ENCODE measurements at regions not wholly inside any gene's neighbourhood (a gene's known extent, or its start where the extent isn't known, plus 50 kb on each side); places are given as distances from the start of the nearest gene placed in this dataset.

DNA sequence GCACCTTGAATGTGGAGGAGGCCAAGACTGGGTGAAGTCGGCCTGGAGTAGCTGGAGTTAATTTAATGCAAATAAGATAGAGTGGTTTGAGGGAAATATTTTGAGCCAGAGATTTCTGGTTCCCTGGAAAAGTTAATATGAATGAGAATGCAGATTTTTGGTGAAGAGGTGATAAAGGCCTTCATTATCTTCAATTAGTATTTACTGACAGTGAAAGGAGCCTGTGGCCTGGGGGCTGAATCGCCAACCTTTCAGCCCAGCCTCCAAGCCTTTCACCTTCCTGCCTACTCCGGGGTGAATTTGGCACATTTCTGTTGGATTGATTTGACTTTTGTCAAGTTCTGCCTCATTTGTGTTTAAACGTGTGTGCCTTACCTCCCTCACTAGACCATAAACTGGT lies 147.8 kb downstream of the SOX2 start:
- no peak for DNase-seq (ENCODE audit: low read depth)

- DNase-seq (ENCODE audit: low read depth), result no peak
Measured at GRCh38 chr3:181860235-181860634, 148.5 kb downstream of the SOX2 start.

- DNase-seq (ENCODE audit: low read depth), result no peak
Measured at GRCh38 chr3:181862502-181862901, 150.8 kb downstream of the SOX2 start.

DNA sequence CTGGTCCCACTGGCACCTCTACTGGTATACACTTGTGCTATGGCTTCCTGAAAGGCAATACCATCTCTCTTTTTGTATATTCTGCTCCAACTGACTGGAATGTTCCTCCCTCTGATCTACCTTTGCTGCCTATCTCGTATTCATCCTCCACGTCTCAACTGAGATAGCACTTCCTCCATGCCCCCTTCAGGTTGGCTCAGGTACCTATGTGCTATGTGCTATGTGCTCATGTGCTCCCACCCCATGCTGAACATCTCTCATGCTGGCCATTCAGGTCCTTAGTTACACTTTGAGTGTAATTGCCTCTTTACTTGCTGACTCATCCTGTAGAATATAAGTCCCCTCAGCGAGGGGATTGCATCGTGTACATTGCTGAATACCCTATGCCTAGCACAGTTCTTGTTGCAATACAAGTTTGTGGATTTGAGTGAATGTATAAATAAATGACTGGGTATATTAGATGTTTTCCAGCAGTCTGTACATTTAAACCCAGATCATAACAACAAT lies 156.9 kb downstream of the SOX2 start:
- DNase-seq (ENCODE audit: low read depth), result no peak

DNA sequence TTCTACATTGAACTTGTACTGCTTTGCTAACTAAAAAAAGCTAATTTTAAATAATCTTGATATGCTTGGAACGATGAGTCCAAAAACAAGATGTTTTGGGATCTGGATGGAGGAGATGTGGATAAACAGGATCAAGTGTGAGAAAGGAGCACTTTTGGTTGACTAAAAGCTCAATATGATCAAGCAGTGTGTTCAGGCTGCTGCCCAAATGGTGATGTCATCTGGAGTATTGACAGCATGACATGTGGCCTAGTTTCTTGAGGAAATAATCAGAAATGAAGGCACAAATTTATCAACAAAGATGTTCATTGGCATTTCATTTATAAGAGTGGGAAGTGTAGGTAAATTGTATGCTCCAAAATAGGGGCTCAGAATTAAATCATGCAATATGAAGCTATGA lies 161.2 kb downstream of the SOX2 start:
- DNase-seq (ENCODE audit: low read depth), result no peak

DNA sequence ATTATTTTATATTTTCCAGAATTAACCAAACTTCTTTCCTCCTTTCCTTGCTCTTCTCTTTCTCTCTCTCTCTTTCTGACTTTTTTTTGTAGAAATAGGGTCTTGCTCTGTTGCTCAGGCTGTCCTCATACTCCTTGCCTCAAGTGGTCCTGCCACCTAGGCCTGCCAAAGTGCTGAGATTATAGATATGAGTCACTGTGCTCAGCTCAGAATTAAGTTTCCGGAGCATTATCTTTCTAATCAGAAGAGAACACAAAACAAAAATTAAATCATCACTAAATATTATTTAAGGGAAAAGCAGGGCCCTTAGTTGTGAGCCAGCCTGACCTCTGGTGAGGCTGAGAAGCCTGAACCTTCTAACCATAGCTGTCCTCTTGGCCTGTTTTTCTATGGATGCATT lies 168.2 kb downstream of the SOX2 start:
- DNase-seq (ENCODE audit: low read depth), result no peak

- no peak for DNase-seq (ENCODE audit: low read depth)
Measured at GRCh38 chr3:181880331-181880730, 168.6 kb downstream of the SOX2 start.

DNA sequence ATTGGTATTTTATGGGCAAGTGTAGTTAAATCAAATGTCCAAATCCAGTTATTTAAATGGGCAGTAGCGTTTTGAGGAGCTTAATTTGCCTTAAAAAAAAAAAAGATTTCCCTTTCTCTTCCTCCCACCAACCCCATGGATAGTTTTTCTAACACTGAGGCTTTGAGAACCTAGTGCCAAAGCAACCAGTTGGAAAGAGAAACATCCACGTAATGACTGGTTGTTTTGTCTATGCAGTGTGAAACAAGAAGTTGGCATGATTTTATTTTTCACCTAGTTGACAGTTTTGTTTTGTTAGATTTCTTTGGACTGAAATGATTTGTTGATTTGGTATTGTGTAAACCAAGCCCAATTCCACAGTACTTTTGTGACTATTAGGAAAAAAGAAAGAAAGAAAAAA lies 170.0 kb downstream of the SOX2 start:
- DNase-seq (ENCODE audit: low read depth), result no peak

DNA sequence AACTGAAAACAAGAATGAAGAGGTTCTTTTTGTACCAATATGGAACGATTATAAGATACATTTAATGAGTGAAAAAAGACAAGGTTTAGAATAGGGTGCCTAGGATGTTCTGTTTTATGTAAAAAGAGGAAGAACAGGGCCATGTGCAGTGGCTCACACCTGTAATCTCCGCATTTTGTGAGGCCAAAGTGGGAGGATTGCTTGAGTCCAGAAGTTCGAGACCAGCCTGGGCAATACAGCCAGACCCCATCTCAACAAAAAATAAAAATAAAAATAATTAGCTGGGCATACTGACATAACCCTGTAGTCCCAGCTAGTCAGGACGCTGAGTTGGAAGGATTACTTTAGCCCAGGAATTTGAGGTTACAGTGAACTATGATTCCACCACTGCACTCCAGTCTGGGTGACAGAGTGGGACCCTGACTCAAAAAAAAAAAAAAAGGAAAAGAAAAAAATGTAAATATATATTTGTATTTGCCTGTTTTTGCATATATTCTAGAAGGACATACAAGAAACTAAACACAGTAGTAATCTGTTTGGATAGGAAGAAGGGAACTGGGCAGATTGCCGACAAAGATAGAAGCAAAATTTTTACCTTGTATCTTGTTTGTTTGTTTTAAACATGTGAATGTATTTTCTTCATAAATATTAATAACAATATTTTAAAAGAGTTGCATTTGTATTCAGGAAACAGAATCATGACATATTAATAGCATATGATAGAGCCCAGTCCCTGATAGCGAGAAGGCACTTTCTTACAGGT lies 174.3 kb downstream of the SOX2 start:
- DNase-seq (ENCODE audit: low read depth), result no peak

GRCh38 chr3:181886676-181887075 lies 175.0 kb downstream of the SOX2 start:
- no peak for DNase-seq (ENCODE audit: low read depth)

DNA sequence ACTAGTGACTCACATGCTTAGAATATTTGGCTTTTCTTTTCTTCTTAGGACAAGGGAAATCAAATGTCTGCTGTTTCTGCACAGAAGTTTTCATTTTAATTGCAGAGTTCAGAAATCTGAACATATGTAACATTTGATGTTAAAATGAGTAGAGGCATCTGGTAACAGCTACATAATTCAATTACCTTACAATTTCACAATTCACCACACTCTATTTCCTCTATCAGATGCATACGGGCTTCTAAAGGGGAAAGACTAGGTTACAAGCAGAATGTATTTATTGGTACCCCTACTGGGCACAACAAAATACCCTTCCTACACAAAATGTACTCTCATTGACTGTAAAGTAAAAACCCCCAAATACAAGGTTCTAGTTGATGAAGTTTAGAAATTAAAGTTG lies 176.0 kb downstream of the SOX2 start:
- DNase-seq (ENCODE audit: low read depth), result no peak

DNA sequence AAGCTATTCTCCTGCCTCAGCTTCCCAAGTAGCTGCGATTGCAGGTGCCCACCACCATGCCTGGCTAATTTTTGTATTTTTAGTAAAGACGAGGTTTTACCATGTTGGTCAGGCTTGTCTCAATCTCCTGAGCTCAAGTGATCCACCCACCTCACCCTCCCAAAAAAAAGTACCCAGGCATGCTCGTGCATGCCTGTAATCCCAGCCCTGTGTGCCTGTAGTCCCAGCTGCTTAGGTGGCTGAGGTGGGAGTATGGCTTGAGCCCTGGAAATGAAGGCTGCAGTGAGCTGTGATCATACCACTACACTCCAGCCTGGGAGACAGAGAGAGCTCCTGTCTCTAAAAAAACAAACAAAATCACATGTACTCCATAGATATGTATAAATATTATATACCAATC lies 176.5 kb downstream of the SOX2 start:
- no peak for DNase-seq (ENCODE audit: low read depth)

GRCh38 chr3:181892848-181893247 lies 181.1 kb downstream of the SOX2 start:
- DNase-seq (ENCODE audit: low read depth), result no peak

DNA sequence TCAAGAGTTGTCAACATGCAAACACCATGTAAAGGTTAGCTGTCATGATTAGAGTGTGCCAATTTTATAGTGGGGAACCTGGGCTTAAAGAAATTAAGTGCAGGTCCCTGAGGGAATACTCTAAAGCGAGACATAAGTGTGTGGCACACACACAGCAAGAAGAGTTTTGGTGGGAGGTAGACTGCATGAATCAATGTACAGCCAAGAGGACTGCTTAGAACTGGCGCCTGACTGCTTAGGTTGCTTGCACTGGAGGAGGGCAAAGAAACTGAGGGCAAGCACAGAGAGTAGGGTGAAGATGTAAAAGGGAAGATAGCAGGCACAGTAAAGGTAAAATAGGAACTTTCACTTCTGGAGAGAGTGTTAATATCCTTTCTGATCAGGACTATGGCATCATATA lies 184.9 kb downstream of the SOX2 start:
- no peak for DNase-seq (ENCODE audit: low read depth)

GRCh38 chr3:181899702-181900101 lies 188.0 kb downstream of the SOX2 start:
- no peak for DNase-seq (ENCODE audit: low read depth)

GRCh38 chr3:181901626-181902025 lies 189.9 kb downstream of the SOX2 start:
- DNase-seq (ENCODE audit: low read depth), result no peak

DNA sequence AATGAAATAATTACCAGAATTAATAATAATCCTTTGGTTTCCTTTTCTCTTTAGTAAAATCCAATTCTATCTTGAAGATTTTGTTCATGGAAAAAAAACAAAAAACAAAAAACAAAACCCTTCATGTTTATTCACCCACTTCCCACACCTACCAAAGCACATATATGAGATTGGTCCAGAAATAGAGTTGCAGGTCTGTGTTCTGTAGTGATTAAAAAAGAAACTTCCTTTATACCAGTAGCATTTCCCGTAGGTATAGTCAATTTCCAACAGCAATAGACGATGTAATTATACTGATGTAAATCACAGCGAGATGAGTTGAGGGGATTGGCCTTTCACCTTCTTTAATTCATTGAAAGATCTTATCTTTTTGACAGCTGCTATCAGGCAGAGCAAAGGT lies 194.6 kb downstream of the SOX2 start:
- no peak for DNase-seq (ENCODE audit: low read depth)

GRCh38 chr3:181909241-181909640 lies 197.5 kb downstream of the SOX2 start:
- DNase-seq (ENCODE audit: low read depth), result no peak

DNA sequence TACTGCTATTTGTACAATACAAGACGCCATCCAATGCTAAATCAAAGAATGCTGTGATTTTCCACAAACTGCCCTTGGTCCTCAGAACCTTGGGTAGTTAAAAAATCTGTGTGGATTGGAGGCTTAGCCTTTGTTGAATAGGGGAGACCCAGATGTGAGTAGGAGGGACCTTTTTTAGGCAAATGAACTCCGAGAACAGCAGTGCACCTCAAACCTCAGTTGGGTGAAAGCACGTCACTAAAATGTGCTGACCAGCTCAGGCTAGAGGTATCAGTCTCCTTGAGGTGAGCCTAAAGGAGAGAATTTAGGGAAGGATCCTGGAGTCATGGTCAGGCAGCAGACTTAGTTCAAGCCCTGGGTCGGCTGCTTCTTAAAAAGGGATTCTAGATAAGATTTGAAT lies 200.7 kb downstream of the SOX2 start:
- DNase-seq (ENCODE audit: low read depth), result no peak

DNA sequence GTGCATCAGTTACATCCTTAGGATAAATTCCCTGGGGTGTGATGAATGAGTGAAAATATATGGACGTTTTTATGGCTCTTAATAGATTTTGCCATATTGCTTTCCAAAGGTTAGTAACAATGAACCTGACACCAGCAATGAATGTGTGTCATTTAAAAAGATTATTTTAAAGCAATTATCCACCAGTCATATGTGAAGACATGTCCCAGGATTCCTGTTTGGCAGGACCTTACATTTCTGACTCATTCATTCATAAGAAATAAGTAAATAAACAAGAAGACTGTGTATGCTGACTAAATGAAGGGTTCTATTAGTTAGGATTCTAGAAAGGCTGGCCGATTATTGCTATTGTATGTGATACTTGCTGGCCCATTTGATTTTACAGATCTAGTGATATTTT lies 201.5 kb downstream of the SOX2 start:
- DNase-seq (ENCODE audit: low read depth), result no peak

GRCh38 chr3:181915551-181915950 lies 203.8 kb downstream of the SOX2 start:
- no peak for DNase-seq (ENCODE audit: low read depth)

- no peak for DNase-seq (ENCODE audit: low read depth)
Measured at GRCh38 chr3:181916013-181916412, 204.3 kb downstream of the SOX2 start.

DNA sequence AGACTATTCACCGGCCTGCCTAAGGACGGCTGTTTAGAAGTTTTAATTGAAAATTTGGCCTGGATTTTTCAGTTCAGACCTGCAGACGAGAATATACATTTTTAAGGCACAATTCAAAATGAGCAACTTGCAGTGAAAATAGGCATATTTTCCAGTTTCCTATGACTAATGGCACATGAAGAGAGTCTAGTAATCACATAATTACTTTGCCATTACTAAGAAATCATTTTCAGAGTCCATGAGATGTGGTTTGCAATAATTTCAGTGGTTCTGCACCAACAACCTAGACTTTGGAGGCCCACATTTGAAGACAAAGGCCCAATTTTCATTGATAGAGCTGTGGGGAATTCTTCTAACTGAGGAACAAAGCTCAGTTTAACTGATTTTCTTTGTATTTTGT lies 205.3 kb downstream of the SOX2 start:
- DNase-seq (ENCODE audit: low read depth), result no peak

DNA sequence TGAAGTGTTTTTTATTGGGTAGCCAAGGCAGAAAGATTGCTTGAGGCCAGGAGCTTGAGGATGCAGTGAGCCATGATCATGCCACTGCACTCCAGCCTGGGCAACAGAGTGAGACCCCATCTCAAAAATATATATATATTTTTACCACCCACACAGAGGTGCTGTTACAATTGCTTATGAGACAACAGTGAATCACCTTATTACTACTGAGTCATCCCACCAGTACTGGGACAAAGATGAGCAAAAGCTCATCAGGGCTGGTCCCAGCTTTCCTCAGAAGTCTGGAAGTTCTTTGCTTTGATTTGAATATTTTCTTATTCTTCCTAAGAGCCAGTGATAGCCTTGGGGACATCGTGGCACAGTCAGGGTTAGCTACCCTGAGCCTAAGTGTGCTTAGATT lies 207.7 kb downstream of the SOX2 start:
- DNase-seq (ENCODE audit: low read depth), result no peak
